ENCODE measurements at regions not wholly inside any gene's neighbourhood (a gene's known extent, or its start where the extent isn't known, plus 50 kb on each side); places are given as distances from the start of the nearest gene placed in this dataset.

DNA sequence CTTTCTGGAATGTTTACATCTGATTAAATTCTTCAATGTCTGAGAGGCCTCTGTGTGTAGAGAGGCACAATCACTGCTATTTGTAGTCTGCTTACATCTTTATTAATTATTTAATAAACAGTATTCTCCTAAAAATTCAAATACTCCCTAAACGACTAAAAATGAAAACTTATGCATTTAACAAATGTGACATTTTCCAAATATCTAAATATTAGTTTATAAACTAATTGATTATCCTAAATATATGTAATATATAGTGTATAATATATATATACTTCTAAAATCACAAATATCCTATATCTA, 57.7 kb upstream of the ZBED3 start:
- Histone ChIP-seq H2BK20ac (ENCODE audit: low read length) (no peak overlapping the region), H3K56ac (replicated peaks; ENCODE audit: insufficient read length, low read depth, low read length) (no peak overlapping the region), H2AK5ac (ENCODE audit: low read depth, low read length) (no peak overlapping the region), H3K14ac (ENCODE audit: insufficient read length) (no peak overlapping the region), H3K18ac (ENCODE audit: extremely low read depth, low read length) (no peak overlapping the region), H3K23me2 (ENCODE audit: low read depth, low read length) (no peaks in the 10 kb centered on the region), H3K27me3 (replicated peaks in 1 of 4; ENCODE audit: control insufficient read depth in 3 of 4, extremely low read depth in 1 of 4, insufficient read depth in 3 of 4, low read length in 3 of 4) (no peaks in the 10 kb centered on the region), H2BK12ac (ENCODE audit: low read depth, low read length) (no peak overlapping the region), H3K79me1 (ENCODE audit: low read depth, low read length) (no peaks in the 10 kb centered on the region), H3K23ac (ENCODE audit: insufficient read length) (no peak overlapping the region), H2BK5ac (ENCODE audit: low read depth, low read length) (no peak overlapping the region), H2AFZ (ENCODE audit: low read length) (no peak overlapping the region), H4K8ac (ENCODE audit: extremely low read depth, insufficient read depth, low read length) (no peak overlapping the region), H4K5ac (ENCODE audit: insufficient read length, low read depth, low read length) (no peak overlapping the region), H3K4me1 (replicated peaks in 1 of 4; ENCODE audit: control insufficient read depth in 3 of 4, insufficient read depth in 4 of 4, low read length in 3 of 4) (peaks cover 0 to 3% (median 0%) of the 10 kb centered on the region in 4 experiments; a peak in 2 of 7 replicates), H4K20me1 (replicated peaks in 1 of 2; ENCODE audit: control insufficient read depth in 1 of 2, insufficient read depth in 2 of 2, low read length in 2 of 2) (no peaks in the 10 kb centered on the region), H2BK15ac (ENCODE audit: low read length) (no peak overlapping the region), H3K36me3 (ENCODE audit: control insufficient read depth in 2 of 4, insufficient read depth in 4 of 4, low read length in 3 of 4) (no peaks in the 10 kb centered on the region), H3K27ac (ENCODE audit: low read depth, low read length) (no peak overlapping the region), H3K4me2 (ENCODE audit: insufficient read depth in 1 of 2, low read depth in 2 of 2, low read length in 2 of 2) (no peak overlapping the region), H2BK120ac (replicated peaks; ENCODE audit: low read depth, low read length) (no peak overlapping the region), H4K91ac (replicated peaks; ENCODE audit: insufficient read length, low read length) (no peak overlapping the region), H3K4me3 (ENCODE audit: extremely low read depth in 1 of 4, insufficient read depth in 2 of 4, low read depth in 3 of 4, low read length in 4 of 4) (no peak overlapping the region), H3K9ac (replicated peaks in 1 of 4; ENCODE audit: extremely low read depth in 1 of 4, low read depth in 3 of 4, low read length in 3 of 4) (no peak overlapping the region), H3K79me2 (ENCODE audit: control insufficient read depth in 1 of 2, insufficient read depth in 2 of 2, low read length in 2 of 2) (no peaks in the 10 kb centered on the region), H3K9me3 (ENCODE audit: insufficient read depth in 2 of 2, low read depth in 1 of 2, low read length in 1 of 2) (no peaks in the 10 kb centered on the region), H3K4ac (replicated peaks; ENCODE audit: insufficient read length, low read depth, low read length) (no peak overlapping the region)
- DNase-seq (ENCODE audit: low read depth in 1 of 2, low spot score in 2 of 2) (no peak), FAIRE-seq (no peak)
- ChIA-PET CTCF (ENCODE audit: partially characterized antibody) (interaction anchor here (0.7 to 5.4 kb wide), 26 partner anchors 8 to 274 kb away, joined by 3 to 33 read pairs (median 4); partner anchors contain the start of genes AGGF1 and ZBED3), POLR2A (ENCODE audit: partially characterized antibody) (no interaction called here)
- TF ChIP-seq, protein P1, sequence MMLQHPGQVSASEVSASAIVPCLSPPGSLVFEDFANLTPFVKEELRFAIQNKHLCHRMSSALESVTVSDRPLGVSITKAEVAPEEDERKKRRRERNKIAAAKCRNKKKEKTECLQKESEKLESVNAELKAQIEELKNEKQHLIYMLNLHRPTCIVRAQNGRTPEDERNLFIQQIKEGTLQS (IDR thresholded peaks at IDR 0.05; ENCODE audit: insufficient read depth, low read depth, low read length): no peak
- no peak for TF ChIP-seq RFX5 (IDR thresholded peaks at IDR 0.05; ENCODE audit: borderline replicate concordance, low read depth, low read length)
- no peak for TF ChIP-seq CTBP2 (IDR thresholded peaks at IDR 0.05; ENCODE audit: borderline replicate concordance, insufficient read depth, insufficient read length, low read length)
- 86 to 100% methylated on average over 1 of the region's 1 CpG for WGBS, 2 experiments (ENCODE audit: extremely low coverage in 1 of 2, insufficient coverage in 1 of 2, insufficient read length in 1 of 2, insufficient replicate concordance in 2 of 2, low coverage in 1 of 2, low lambda C conversion rate in 2 of 2, missing lambda C conversion rate in 1 of 2)

All from H1 (cell line).